Caco-2 (cell line): ENCODE measurements at regions not wholly inside any gene's neighbourhood (a gene's known extent, or its start where the extent isn't known, plus 50 kb on each side); places are given as distances from the start of the nearest gene placed in this dataset.

Source experiments
- BruUV-seq: library from RNA; stranded (reverse); fragments of 400-500 nt; replicated peaks from 2 replicates; lab custom pipeline; 2021; lab: Mats Ljungman, UMichigan
- CTCF ChIA-PET: fragments of 300-600 bp; sonication (Branson Sonifier 250); formaldehyde crosslinking; loops from one replicate; lab custom pipeline; 2022; ENCODE audit warnings: antibody characterized with exemption; lab: Charles Lee
- POLR2A ChIA-PET: fragments of 300-600 bp; sonication (Branson Sonifier 250); formaldehyde crosslinking; loops from one replicate; lab custom pipeline; 2022; ENCODE audit warnings: antibody characterized with exemption; lab: Charles Lee
- DNase-seq, 2 experiments: peaks; one replicate each; pipeline versions ENCODE4 v3.0.0 to v3.0.0-alpha.2; 2020 to 2022
- H3K27me3 ChIP-seq: replicated peaks from 2 replicates; pipeline ENCODE4 v1.6.0; 2011; ENCODE audit warnings: low read length; ENCODE audit not compliant: control insufficient read depth, insufficient read depth
- H3K36me3 ChIP-seq: 2 replicates; pipeline ENCODE4 v1.5.1; 2011; ENCODE audit warnings: low read length; ENCODE audit not compliant: control insufficient read depth, insufficient read depth
- H3K4me1 ChIP-seq: fragments of 250-450 bp; sonication (Bioruptor Pico); 2 replicates; pipeline ENCODE4 v1.5.1; 2020; ENCODE audit warnings: mild to moderate bottlenecking
- H3K4me3 ChIP-seq: 2 replicates; pipeline ENCODE4 v1.5.1; 2011; ENCODE audit warnings: low read depth, mild to moderate bottlenecking, control low read depth, low read length
- H3K9me3 ChIP-seq: fragments of 250-450 bp; sonication (Bioruptor Pico); 2 replicates; pipeline ENCODE4 v1.5.1; 2020; ENCODE audit warnings: mild to moderate bottlenecking, moderate library complexity
- H3K27ac Mint-ChIP-seq: one replicate; pipeline ENCODE4 v1.8.0; 2022; ENCODE audit warnings: mixed read lengths; ENCODE audit not compliant: unreplicated experiment
- H3K27me3 Mint-ChIP-seq: one replicate; pipeline ENCODE4 v1.8.0; 2022; ENCODE audit warnings: mixed read lengths; ENCODE audit not compliant: insufficient read depth, unreplicated experiment
- H3K36me3 Mint-ChIP-seq: one replicate; pipeline ENCODE4 v1.8.0; 2022; ENCODE audit warnings: mild to moderate bottlenecking, mixed read lengths; ENCODE audit not compliant: insufficient read depth, unreplicated experiment
- H3K4me1 Mint-ChIP-seq: one replicate; pipeline ENCODE4 v1.8.0; 2022; ENCODE audit warnings: low read depth, mixed read lengths; ENCODE audit not compliant: unreplicated experiment
- H3K4me3 Mint-ChIP-seq: one replicate; pipeline ENCODE4 v1.8.0; 2022; ENCODE audit warnings: mild to moderate bottlenecking, moderate library complexity, mixed read lengths; ENCODE audit not compliant: unreplicated experiment
- H3K9me3 Mint-ChIP-seq: one replicate; pipeline ENCODE4 v1.8.0; 2022; ENCODE audit warnings: mixed read lengths; ENCODE audit not compliant: unreplicated experiment
- intact Hi-C: fragments of 100-400 bp; cut with micrococcal nuclease; formaldehyde crosslinking; loops from one replicate; pipeline ENCODE4 v1.10.0; 2022; ENCODE audit not compliant: unreplicated experiment
- TF ChIP-seq, protein P1 (sequence below), 2 experiments: fragments of 200-600 bp in 1 of 2; IDR thresholded peaks; 1 replicate in 1 of 2; 2 replicates in 1 of 2; pipeline versions ENCODE4 v1.5.1 to v1.8.0; 2011 to 2022; ENCODE audit warnings: antibody characterized with exemption in 1 of 2, control low read depth in 1 of 2, inconsistent platforms in 1 of 2, low read depth in 1 of 2, low read length in 1 of 2, mild to moderate bottlenecking in 1 of 2, moderate library complexity in 1 of 2; ENCODE audit not compliant: insufficient read depth in 1 of 2, severe bottlenecking in 1 of 2, unreplicated experiment in 1 of 2

DNA sequence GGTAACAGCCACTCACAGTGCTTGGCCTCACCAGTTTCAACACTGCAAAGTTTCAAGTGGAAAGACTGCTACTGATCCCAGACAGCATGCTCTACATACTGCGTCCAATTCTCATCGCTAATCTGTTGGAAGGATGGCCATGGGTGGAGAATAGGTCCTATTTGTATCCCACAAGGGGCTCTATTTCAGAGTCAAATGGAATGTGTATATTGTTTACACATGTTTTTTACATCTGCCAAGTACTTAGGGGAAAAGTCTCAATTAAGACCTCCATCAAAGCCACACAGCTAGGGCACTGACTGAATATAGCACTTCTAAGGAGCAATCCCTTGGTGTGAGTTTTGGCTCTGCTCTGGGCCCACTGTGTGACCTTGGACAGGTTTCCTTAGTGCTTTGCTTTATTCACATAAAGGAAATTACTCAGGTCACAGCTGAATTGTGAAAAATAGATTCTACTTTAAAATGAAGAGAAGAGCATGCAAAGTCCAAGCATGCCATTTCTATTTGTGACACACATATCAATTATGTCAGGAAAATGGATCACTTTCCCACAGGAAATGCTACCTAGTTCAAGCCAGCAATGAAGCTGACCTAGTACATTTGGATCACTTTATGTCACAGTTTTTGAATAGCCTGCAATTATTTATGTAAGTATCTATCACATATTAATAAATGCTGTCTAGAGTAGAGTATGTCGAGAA, 112.9 kb upstream of the STK17B start:
- CTCF ChIA-PET: no interaction called here
- Histone ChIP-seq H3K4me1 (peaks cover 22% of the 10 kb centered on the region), H3K4me3 (no peak overlapping the region), H3K27me3 (no peaks in the 10 kb centered on the region), H3K36me3 (no peaks in the 10 kb centered on the region), H3K9me3 (peaks cover 4% of the 10 kb centered on the region; the same call in 1 of the 2 replicates)
- Mint-ChIP-seq H3K27ac (peak overlapping the region; percentile 9), H3K27me3 (no peaks in the 10 kb centered on the region), H3K4me3 (no peak overlapping the region), H3K9me3 (peaks cover 17% of the 10 kb centered on the region), H3K36me3 (peaks cover 9% of the 10 kb centered on the region), H3K4me1 (peaks cover 30% of the 10 kb centered on the region)
- BruUV-seq: no TSS peak
- intact Hi-C loops: no loop called here
- TF ChIP-seq, protein P1, sequence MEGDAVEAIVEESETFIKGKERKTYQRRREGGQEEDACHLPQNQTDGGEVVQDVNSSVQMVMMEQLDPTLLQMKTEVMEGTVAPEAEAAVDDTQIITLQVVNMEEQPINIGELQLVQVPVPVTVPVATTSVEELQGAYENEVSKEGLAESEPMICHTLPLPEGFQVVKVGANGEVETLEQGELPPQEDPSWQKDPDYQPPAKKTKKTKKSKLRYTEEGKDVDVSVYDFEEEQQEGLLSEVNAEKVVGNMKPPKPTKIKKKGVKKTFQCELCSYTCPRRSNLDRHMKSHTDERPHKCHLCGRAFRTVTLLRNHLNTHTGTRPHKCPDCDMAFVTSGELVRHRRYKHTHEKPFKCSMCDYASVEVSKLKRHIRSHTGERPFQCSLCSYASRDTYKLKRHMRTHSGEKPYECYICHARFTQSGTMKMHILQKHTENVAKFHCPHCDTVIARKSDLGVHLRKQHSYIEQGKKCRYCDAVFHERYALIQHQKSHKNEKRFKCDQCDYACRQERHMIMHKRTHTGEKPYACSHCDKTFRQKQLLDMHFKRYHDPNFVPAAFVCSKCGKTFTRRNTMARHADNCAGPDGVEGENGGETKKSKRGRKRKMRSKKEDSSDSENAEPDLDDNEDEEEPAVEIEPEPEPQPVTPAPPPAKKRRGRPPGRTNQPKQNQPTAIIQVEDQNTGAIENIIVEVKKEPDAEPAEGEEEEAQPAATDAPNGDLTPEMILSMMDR (IDR thresholded peaks at IDR 0.05; ENCODE audit: insufficient read depth in 1 of 2, low read depth in 1 of 2, low read length in 1 of 2, severe bottlenecking in 1 of 2, unreplicated experiment in 1 of 2): no peak
- DNase-seq: no peak
- POLR2A ChIA-PET: no interaction called here

DNA sequence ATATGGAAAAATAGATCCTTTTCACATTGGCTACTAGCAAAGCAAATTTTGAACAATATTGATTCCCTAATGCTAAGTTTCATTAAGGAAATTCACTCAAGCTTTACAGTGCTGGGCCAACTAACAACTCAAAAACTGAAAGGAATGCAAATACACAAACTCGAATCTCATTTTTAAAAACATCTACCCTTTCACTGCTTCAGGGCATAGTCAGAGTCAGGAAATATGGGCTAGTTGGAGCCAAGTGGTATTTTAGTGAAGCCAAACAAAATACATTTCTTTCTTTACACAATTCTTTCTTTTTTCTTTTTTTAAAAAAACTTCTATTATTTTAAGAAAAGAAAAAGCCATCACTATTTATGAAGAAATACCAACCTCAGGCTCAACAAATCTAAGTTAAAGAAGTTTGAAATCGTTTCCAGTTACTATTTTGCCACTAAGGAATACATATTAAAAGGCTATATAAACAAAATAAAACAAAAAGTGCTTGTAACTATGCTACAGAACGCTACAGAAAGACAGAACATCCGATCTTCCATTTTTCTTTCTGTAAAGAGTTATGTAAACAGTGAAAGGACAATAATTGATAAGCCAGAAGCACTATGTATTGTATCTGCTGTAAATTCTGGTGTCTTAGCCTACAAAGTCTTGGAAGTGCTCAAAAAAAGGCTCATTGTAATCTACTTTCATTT, 113.6 kb upstream of the STK17B start:
- DNase-seq: no peak
- Mint-ChIP-seq H3K4me1 (peaks cover 23% of the 10 kb centered on the region), H3K4me3 (no peak overlapping the region), H3K27ac (no peak overlapping the region), H3K36me3 (peaks cover 9% of the 10 kb centered on the region), H3K27me3 (no peaks in the 10 kb centered on the region), H3K9me3 (peaks cover 10% of the 10 kb centered on the region)
- ChIA-PET CTCF (no interaction called here), POLR2A (no interaction called here)
- BruUV-seq: no TSS peak
- intact Hi-C loops: no loop called here
- Histone ChIP-seq H3K9me3 (peaks cover 4% of the 10 kb centered on the region; the same call in 1 of the 2 replicates), H3K27me3 (no peaks in the 10 kb centered on the region), H3K4me3 (no peak overlapping the region), H3K36me3 (no peaks in the 10 kb centered on the region), H3K4me1 (peaks cover 22% of the 10 kb centered on the region)
- TF ChIP-seq, protein P1 (IDR thresholded peaks at IDR 0.05; ENCODE audit: insufficient read depth in 1 of 2, low read depth in 1 of 2, low read length in 1 of 2, severe bottlenecking in 1 of 2, unreplicated experiment in 1 of 2): no peak

DNA sequence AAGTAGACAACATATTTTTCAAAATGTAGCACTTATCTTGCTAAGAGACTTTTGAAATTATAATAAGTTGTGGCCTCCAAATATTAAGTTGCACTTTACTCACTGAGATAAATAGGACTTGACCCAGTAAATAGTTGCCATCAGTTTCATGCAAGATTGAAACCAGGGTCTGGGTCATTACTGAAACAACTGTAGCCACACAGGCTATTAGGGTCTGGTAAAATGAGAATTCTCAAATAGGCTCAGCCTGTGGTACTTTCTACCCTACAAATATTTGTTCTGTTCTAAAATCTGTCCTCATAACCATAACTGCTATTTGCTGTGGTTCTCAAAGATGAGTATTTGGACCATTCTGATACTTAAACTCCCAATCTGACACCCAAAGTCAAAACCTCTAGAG, 115.4 kb upstream of the STK17B start:
- peaks cover 2% of the 10 kb centered on the region; the same call in 1 of the 2 replicates for H3K9me3 ChIP-seq
- TF ChIP-seq, protein P1 (IDR thresholded peaks at IDR 0.05; ENCODE audit: insufficient read depth in 1 of 2, low read depth in 1 of 2, low read length in 1 of 2, severe bottlenecking in 1 of 2, unreplicated experiment in 1 of 2): no peak
- H3K36me3 ChIP-seq: no peaks in the 10 kb centered on the region
- CTCF ChIA-PET: no interaction called here
- no peak for DNase-seq
- H3K4me3 ChIP-seq: no peak overlapping the region
- Mint-ChIP-seq H3K9me3 (peaks cover 19% of the 10 kb centered on the region), H3K27ac (no peak overlapping the region), H3K27me3 (no peaks in the 10 kb centered on the region), H3K36me3 (peaks cover 9% of the 10 kb centered on the region), H3K4me3 (no peak overlapping the region), H3K4me1 (peaks cover 35% of the 10 kb centered on the region)
- BruUV-seq: no TSS peak
- intact Hi-C loops: no loop called here
- no peaks in the 10 kb centered on the region for H3K27me3 ChIP-seq
- H3K4me1 ChIP-seq: peaks cover 27% of the 10 kb centered on the region
- POLR2A ChIA-PET: no interaction called here
